Hematopoietic multipotent progenitor cell treated with erythropoietin and hydrocortisone succinate and interleukin-3 and kit ligand, for 8 days (in vitro differentiated cells): ENCODE measurements at regions not wholly inside any gene's neighbourhood (a gene's known extent, or its start where the extent isn't known, plus 50 kb on each side); places are given as distances from the start of the nearest gene placed in this dataset.
"Not testable (repeated sequence)": the region's sequence is repeated elsewhere in the genome, so short reads cannot be mapped to it uniquely, and the experiment has no call there.

Source experiments
- DNase-seq: peaks from one replicate; pipeline ENCODE4 v3.0.0-alpha.2; 2015

DNA sequence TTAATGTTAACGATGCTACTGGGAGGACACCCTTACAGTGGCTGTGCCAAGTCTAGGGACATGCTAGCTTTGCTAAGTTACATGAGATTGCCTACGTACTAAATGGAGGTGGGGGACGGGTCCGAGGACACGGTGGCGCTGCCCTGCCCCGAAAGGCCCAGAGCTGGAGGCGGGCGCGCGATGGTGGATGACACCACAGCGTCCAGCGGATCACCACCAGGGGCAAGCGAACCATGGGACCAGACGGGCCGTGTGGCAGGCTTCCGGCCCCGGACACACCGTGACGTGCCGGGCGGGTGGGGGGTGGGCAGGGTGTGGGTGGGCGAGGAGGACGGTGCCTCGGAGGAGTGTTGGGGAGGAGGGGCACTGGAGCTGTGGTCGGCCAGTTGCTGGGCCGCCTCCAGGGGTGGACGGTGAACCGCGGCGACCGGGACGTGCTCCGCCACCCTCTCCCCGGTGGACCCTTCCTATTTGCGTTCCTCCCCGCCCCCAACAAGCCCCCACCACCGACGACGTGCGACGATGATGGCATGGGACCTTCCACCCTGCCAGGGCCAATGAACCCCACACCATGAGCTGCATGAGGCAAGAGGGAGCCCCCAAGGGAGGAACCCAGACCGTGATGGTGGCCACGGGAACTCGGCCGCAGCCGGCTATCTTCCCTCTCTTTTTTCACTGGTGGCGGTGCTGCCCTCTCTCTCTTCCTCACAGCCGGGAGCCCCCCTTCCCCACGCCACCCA, 773.3 kb upstream of the DEFB115 start:
- DNase-seq: no peak

DNA sequence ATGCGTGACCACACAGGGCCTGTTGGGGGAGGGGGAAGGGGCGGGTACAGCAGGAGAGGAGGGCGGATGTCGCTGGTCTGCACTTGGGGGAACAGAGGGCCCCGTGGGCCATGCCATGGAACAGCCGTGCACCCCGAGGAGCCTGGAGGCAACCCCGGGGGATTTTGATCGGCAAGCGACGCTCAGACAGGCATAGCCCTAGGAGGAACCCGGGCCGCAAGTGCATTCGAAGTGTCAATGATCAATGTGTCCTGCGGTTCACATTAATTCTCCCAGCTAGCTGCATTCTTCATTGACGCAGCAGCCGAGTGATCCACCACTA, 772.8 kb upstream of the DEFB115 start:
- DNase-seq: no peak

DNA sequence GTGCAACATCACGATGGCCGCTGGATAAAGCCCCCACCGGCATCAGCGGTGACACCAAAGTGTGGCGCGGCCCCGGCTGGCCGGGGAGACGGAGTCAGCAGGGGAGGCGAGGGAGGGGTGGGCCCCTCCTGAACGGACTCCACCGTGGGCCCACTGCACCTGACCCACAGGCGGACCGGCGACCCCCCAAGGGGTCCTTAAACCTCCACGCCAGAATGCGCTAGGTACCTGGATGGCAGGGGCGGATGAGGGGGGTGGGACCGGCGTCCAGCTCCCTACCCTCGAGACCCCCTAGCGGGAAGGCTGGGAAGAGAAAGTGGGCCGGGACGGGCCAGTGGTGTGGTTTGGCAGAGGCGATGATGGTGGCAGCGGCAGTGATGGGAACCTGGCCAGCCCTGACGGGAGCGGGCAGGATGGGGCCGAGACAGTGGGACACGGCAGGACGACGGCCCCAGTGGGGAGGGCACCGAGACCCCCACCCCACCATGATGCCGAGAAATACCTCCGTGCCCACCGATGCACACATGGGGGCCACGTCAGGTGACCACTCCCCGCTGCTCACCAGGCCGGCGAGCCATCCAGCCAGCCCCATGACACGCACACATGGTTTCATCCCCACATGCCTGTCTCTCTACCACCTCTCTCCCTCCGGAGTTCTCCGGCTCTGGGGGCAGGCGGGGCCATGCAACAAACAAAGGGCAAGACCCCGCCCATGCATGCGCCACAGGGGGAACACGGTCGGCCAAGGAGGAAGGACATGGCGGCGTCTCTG, 771.9 kb upstream of the DEFB115 start:
- DNase-seq: no peak

DNA sequence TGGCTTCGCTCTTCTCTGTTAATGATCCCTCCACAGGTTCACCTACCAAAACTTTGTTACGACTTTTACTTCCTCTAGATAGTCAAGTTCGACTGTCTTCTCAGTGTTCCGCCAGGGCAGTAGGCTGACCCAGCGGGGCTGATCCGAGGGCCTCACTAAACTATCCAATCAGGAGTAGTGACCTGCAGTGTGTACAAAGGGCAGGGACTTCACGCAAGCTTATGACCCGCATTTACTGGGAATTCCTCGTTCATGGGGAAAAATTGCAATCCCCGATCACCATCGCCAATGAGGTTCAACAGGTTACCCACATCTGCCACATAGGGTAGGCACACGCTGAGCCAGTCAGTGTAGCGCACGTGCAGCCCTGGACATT, 771.4 kb upstream of the DEFB115 start:
- no peak for DNase-seq

DNA sequence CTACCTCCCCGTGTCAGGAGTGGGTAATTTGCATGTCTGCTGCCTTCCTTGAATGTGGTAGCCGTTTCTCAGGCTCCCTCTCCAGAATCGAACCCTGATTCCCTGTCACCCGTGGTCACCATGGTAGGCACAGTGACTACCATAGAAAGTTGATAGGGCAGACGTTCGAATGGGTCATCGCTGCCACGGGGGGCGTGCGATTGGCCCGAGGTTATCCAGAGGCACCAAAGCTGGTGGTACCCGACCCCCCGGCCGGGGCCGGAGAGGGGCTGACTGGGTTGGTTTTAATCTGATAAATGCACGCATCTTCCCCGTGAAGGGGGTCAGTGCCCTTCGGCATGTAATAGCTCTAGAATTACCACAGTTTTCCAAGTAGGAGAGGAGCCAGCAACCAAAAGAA, 770.0 kb upstream of the DEFB115 start:
- not testable (repeated sequence) for DNase-seq

DNA sequence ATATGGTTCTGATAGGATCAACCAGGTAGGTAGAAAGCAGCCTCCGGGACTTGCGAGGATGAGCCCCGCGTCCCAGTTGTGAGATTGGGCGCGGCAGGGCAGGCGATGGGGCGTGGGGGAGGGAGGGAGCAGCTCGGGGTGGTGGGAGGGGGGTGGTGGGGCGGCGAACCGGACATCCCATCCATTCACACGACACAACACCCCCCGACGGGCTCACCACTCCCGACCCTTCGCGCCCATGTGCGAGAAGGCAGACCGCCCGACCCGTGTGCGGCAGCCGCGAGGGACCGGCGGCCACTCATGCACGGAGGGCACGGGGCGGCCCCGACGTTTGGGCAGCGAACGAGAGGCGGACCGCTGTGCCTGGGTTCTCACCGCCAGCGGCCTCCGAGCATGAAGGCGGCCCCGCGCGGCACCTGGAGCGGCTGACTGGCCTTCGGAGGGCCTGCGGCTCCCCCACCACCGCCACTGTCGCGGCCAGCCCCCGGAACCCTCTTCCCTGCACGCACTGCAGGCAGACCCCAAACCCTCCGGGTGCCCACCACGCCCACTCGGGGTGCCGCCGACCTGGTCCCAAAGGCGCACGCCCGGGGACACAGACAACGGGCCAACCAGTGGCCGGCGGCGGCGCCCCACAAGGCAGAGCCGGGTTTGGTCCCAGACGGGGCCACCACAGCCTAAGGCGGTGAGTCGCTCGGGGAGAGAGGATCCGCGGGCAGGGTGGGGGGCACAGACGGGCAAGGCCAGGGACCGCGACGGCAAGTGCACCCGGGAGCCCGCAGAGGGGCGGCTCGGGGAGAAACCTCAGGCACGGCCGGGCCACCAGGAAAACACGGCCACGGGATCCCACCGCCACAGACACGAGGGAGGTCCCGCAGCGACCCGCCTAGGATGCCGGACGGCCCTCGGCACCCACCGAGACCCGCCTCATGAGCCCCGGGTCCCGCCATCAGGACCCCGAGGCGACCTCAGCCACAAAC, 769.2 kb upstream of the DEFB115 start:
- no peak for DNase-seq

DNA sequence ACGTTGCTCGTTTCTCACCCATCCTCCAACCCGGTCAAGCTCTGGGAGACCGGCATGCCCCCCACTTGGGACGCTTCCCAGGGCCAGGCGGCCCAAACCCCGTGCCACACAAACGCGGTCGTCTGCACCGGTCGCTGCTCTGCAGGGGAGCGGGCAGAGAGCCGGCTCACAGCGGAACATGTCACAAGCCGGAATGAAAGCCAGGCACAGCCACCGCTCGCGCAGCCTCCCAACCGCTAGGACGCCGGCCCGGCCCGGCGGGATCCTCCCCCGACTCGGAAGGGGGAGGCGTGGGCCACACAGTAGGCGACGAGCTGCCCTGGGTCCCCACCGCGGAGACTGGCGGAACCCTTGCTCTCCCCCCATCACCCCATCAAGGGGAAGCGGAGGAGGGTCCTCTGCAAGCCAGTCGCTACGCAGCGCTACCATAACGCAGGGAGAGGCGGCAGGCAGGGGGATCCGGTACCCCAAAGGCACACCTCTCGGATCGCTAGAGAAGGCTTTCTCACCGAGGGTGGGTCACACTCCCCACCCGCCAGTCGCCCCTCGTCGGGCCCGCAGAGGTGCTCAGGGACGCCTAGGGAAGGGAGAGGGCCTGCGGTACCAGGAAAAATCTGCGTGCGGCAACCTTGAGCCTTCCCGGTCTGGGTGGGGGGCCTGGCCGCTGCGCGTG, 768.4 kb upstream of the DEFB115 start:
- DNase-seq: no peak

DNA sequence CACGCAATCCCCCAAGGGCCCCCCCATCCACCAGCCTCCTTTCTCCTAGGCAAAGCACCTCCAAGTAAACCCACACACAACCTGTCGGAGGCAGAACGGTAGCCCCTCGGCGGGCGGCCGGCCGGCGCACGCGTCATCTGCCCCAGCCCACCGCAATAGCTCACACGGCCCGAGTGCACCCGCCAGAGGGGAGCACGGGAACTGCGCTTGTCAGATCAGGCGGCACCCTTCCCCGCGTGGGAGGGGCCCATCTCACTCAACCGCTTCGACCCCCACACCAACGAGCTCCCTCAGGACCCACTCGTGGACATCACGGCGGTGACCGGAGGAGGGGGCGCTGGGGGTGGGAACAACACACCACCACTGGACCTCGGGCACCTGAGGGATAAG, 767.9 kb upstream of the DEFB115 start:
- DNase-seq: no peak

DNA sequence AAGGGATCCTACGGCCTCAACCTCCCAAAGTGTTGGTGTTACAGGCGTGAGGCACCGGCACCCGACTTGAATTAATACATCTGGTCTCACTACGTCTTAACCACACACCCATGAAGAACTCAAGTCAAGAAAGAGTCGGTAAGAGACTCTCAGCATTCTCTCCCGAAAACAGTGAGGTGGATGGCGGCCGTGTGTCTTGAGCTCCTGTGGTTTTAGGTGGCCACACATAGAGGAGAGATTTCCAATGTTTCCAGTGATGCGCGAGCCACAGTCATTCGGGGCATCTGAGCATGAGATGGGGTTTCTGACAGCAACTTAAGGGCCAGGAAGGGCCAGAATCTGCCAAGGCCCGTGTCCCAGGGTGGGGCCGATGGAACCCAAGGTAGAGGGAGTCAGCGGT, 766.4 kb upstream of the DEFB115 start:
- no peak for DNase-seq

DNA sequence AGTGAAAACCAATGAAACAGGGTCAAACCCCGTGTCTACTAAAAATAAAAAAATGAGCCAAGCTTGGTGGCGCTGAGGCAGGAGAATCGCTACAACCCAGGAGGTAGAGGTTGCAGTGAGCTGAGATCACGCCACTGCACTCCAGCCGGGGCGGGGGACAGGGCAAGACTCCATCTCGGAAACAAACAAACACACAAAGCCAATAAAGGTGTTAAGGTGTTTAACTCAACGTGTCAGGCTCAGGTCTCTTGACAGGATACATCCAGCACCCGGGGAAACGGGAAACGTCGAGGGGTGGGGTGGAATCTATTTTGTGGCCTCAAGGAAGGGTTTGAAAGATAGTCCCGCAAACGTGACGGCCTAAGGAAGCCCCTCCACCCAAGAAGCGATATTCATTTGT, 760.8 kb upstream of the DEFB115 start:
- not testable (repeated sequence) for DNase-seq

DNA sequence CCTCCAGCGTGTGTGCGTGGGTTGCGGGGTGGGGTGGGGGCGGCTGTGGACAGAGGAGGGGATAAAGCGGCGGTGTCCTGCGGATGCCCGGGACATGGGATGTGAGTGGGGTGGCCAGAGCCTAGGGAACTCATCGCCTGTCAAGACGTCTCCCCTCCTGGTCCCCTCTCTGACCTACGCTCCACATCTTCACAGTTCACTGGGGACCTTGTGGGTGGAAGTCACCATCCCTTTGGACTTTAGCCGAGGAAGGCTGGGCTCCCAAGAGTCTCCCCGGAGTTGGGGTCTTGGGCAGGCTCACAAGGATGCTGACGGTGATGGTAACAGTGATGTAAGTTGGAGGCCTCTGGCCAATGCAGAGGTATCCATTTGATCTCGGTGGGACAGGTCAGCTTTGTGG, 760.3 kb upstream of the DEFB115 start:
- DNase-seq: not testable (repeated sequence)

DNA sequence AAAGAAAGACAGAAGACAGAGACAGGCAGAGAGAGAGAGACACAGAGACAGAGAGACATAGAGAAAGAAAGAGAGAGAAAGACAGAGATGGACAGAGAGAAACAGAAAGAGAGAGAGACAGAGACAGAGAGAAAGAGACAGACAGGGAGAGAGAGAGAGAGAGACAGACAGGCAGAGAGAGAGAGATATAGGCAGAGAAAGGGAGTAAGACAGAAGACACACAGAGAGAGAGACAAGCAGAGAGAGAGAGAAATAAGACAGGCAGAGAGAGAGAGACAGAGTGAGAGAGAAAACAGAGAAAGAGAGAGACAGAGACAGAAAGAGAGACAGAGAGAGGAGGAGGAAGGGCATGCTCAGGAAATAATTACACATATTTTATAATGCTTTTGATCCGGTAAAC, 758.3 kb upstream of the DEFB115 start:
- DNase-seq: no peak

DNA sequence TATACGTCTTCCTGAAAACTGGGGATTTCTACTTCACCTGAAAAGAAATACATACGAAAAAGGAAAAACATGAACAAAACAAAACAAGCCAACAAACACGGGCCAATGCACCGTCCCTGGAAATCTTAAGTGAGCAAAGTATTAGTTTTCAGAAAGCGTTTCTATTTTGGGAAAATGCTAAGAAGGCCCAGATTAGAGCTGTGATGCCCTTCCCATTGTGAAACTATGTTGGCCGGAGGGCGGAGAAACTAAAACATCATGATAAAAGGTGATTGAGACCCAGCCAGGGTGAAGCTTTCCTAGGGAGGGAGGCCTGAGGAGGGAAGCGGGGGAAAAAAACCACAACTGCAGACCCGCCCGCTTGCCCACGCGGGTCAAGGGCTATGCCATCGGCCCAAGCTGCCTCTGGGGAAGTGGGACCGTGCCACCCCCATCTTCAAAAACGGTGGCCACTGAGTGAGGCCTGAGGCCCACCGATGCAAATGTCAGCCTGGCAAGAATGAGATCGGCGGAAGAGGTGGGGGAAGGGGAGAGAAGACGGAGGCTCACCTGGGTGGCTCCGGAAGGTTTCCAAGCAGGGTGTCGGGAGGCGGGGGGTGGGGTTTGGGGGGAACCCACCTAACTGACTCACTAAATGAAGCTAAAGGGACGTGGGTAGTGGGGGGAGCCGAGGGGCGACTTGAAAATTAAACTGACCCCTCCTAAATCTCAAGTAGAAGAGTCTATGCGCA, 757.6 kb upstream of the DEFB115 start:
- not testable (repeated sequence) for DNase-seq

DNA sequence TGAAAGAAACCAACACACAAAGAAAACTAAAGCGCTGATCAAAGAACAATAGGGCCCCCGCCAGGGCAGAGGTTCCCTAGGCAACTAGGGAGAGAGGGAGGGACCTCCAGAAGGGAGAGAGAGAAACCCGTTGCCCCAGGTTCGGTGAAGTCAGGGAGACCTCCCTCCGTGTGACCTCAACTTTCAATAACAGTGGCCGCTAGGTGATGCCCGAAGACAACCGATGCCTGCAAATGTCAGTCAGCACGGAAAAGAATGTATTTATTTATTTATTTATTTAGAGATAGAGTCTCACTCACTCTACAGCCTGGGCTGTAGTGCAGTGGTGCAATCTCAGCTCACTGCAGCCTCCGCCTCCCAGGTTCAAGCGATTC, 757.0 kb upstream of the DEFB115 start:
- peak; percentile 32 for DNase-seq

DNA sequence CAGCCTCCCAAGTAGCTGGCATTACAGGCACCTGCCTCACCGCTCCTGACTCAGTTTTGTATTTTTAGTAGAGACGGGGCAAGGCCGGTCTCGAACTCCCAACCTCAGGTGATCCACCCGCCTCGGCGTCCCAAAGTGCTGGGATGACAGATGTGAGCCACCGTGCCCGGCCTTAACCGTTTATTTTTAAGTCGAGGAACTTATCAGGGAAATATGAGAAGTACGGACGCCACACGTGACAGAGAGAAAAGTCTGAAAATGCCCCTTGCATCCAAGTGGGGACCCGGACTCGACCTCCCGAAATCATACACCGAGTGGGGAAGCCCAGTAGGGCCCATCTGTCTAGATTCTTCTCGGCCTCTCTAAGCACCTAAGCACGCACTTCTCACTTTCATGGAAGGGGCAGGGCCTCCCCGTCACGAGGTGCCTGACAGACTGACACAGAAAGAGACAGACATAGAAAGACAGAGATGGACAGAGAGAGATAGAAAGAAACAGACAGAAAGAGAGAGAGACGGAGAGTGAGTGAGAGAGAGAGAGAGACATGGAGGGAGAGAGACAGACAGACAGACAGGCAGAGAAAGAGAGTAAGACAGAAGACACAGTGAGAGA, 756.5 kb upstream of the DEFB115 start:
- no peak for DNase-seq

DNA sequence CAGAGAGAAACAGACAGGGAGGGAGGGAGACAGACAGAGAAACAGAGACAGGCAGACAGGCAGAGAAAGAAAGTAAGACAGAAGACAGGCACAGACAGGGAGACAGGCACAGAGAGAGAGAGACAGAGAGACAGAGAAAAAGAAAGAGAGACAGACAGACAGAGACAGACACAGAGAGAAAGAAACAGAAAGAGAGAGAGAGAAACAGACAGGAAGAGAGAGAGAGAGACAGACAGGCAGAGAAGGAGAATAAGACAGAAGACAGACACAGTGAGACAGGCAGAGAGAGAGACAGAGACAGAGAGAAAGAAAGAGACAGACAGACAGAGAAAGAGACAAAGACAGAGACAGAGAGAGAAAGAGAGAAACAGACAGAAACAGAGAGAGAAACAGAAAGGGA, 754.8 kb upstream of the DEFB115 start:
- DNase-seq: no peak

DNA sequence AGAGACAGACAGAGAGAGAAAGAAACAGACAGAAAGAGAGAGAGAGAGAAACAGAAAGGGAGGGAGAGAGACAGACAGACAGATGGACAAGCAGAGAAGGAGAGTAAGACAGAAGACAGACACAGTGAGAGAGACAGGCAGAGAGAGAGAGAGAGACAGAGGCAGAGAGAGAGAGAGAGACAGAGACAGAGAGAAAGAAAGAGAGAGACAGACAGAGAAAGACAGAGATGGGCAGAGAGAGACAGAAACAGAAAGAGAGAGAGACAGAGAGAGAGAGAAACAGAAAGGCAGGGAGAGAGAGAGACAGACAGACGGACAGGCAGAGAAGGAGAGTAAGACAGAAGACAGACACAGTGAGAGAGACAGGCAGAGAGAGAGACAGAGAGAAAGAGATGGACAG, 754.3 kb upstream of the DEFB115 start:
- DNase-seq: not testable (repeated sequence)

DNA sequence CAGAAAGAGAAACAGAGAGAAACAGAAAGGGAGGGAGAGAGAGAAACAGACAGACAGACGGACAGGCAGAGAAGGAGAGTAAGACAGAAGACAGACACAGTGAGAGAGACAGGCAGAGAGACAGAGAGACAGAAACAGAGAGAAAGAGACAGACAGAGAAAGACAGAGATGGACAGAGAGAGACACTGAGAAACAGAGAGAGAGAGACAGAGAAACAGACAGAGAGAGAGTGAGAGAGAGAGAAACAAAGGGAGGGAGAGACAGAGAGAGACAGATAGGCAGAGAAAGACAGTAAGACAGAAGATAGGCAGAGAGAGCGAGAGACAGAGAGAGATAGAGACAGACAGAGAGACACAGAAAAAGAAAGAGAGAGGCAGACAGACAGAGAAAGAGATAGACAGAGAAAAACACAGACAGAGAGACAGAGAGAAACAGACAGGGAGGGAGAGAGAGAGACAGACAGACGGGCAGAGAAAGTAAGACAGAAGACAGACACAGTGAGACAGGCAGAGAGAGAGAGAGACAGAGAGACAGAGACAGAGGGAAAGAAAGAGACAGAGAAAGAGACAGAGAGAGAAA, 753.4 kb upstream of the DEFB115 start:
- DNase-seq: no peak

DNA sequence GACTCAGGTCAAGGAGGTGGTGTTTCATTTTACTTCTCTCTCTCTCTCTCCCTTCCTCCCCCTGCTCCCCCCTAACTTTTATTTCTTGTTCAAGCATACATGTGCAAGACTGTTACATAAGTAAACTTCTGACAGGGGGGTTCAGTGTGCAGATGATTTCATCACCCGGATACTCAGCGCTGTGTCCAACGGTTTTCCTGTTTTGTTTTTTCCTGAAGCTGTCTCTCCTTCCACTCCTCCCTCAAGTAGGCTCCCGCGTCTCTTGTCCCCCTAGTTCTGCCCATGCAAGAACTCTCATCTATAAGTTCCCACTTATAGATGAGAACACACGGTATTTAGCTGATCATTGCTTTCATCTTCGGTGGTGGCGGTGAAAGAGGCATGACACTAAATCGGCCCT, 751.9 kb upstream of the DEFB115 start:
- no peak for DNase-seq

DNA sequence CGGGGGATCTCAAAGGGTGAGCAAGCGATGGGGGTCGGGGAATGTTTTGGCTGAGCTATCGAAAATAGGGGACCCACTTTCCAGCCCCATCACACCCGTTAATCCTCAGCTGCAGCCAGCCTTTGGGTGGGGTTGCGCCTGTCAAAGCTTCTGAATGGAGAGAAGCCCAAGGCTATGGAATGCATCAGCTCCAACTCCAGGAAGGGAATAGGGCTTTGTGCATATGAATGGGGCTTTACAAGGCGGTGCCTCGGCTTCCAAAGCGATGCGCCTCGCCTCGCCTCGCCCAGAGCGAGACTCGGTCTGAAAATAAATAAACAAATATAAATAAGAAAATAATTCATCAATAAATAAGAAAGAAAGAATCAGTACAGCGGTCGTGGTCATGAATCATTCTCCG, 751.4 kb upstream of the DEFB115 start:
- no peak for DNase-seq

DNA sequence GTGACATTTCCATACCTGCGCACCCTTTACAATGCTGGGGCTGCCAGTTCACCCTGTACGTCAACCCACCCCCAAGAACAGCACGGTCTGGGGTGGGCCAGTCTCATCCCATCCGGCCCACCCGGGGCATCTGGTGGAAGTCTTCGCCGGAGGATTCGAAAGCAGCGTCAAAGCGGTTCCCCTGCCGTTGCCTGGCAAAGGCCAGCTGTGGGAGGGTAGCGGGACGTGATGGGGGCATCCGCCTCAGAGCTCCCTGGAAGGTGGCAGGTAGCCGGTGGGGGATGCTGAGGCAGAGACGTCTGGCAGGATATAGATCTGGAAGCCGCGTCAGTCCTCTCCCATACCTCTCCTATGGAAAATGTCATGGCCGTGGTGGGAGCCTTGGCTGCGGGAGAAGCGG, 749.1 kb upstream of the DEFB115 start:
- not testable (repeated sequence) for DNase-seq
